ENCODE measurements at regions not wholly inside any gene's neighbourhood (a gene's known extent, or its start where the extent isn't known, plus 50 kb on each side); places are given as distances from the start of the nearest gene placed in this dataset.

- no peak for DNase-seq (ENCODE audit: low spot score)
These were observed 553.9 kb downstream of the VRK1 start for GRCh38 chr14:97350894-97351731.

GRCh38 chr14:97353102-97353501 lies 555.9 kb downstream of the VRK1 start:
- no peak for DNase-seq (ENCODE audit: low spot score)

- DNase-seq (ENCODE audit: low spot score) = no peak
These were observed 557.0 kb downstream of the VRK1 start for GRCh38 chr14:97354119-97354722.

- no peak for DNase-seq (ENCODE audit: low spot score)
These were observed 562.2 kb downstream of the VRK1 start for GRCh38 chr14:97359341-97359740.

GRCh38 chr14:97361181-97361580 lies 564.0 kb downstream of the VRK1 start:
- no peak for DNase-seq (ENCODE audit: low spot score)

- no peak for DNase-seq (ENCODE audit: low spot score)
These were observed 564.8 kb downstream of the VRK1 start for GRCh38 chr14:97361958-97362357.

- no peak for DNase-seq (ENCODE audit: low spot score)
These were observed 569.2 kb downstream of the VRK1 start for GRCh38 chr14:97366400-97366799.

- no peak for DNase-seq (ENCODE audit: low spot score)
These were observed 570.1 kb downstream of the VRK1 start for GRCh38 chr14:97367278-97367677.

GRCh38 chr14:97368049-97368448 lies 570.9 kb downstream of the VRK1 start:
- DNase-seq (ENCODE audit: low spot score) = no peak

GRCh38 chr14:97368900-97369564 lies 571.9 kb downstream of the VRK1 start:
- DNase-seq (ENCODE audit: low spot score) = no peak

GRCh38 chr14:97369901-97370300 lies 572.7 kb downstream of the VRK1 start:
- DNase-seq (ENCODE audit: low spot score) = no peak

GRCh38 chr14:97376310-97376709 lies 579.1 kb downstream of the VRK1 start:
- no peak for DNase-seq (ENCODE audit: low spot score)

GRCh38 chr14:97377550-97377949 lies 580.4 kb downstream of the VRK1 start:
- no peak for DNase-seq (ENCODE audit: low spot score)

- DNase-seq (ENCODE audit: low spot score) = no peak
These were observed 581.9 kb downstream of the VRK1 start for GRCh38 chr14:97379091-97379531.

GRCh38 chr14:97380539-97380941 lies 583.4 kb downstream of the VRK1 start:
- no peak for DNase-seq (ENCODE audit: low spot score)

GRCh38 chr14:97381309-97381708 lies 584.1 kb downstream of the VRK1 start:
- DNase-seq (ENCODE audit: low spot score) = no peak

GRCh38 chr14:97382616-97383226 lies 585.5 kb downstream of the VRK1 start:
- DNase-seq (ENCODE audit: low spot score) = no peak

GRCh38 chr14:97385727-97386126 lies 588.5 kb downstream of the VRK1 start:
- no peak for DNase-seq (ENCODE audit: low spot score)

GRCh38 chr14:97387252-97387874 lies 590.2 kb downstream of the VRK1 start:
- DNase-seq (ENCODE audit: low spot score) = no peak

- no peak for DNase-seq (ENCODE audit: low spot score)
These were observed 591.2 kb downstream of the VRK1 start for GRCh38 chr14:97388408-97388807.

- DNase-seq (ENCODE audit: low spot score) = no peak
These were observed 593.0 kb downstream of the VRK1 start for GRCh38 chr14:97390096-97390724.

GRCh38 chr14:97393244-97393643 lies 596.1 kb downstream of the VRK1 start:
- no peak for DNase-seq (ENCODE audit: low spot score)
